HG03442 (cell line): ENCODE measurements at regions not wholly inside any gene's neighbourhood (a gene's known extent, or its start where the extent isn't known, plus 50 kb on each side); places are given as distances from the start of the nearest gene placed in this dataset.
"Not testable (repeated sequence)": the region's sequence is repeated elsewhere in the genome, so short reads cannot be mapped to it uniquely, and the experiment has no call there.

Source experiments
- ATAC-seq: cut with Tn5 transposase; IDR thresholded peaks from one replicate; pipeline ENCODE4 v1.9.1; 2021; ENCODE audit warnings: mild to moderate bottlenecking, moderate library complexity; ENCODE audit not compliant: unreplicated experiment

DNA sequence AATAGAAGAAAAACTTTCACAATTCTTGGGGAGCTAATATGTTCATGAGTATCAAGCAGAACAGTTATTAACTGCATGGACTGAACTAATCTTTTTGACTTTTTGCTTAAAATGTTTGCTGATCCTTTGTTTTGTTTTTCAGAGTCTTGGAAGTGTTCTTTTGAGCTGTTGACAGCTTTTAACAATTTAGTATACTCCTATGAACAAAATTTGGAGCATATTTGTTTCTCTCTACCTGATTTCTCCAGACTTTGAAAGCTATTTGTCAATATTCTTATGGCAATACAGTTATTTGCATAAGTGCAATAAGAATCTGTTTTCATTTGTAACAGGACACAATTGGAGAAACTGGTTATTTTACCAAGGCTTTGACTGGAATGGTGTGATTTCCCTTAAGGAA lies 192.0 kb upstream of the ETV3 start:
- not testable (repeated sequence) for ATAC-seq

DNA sequence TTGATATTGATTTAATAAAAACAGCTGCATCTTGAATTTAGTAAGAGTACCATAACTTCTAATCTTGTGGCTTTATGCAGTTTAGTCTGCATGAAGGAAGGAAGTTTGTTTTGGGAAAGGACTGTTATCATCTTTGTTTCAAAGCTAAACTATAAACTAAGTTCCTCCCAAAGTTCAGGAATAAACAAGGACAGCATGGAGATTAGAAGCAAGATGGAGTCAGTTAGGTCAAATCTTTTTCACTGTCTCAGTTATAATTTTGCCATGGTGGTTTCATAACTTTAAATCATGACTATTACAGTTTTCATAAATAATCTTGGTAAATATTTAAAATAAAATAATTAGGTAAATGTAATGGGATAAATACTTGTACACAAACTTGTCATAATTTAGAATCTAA lies 189.9 kb upstream of the ETV3 start:
- ATAC-seq = not testable (repeated sequence)

DNA sequence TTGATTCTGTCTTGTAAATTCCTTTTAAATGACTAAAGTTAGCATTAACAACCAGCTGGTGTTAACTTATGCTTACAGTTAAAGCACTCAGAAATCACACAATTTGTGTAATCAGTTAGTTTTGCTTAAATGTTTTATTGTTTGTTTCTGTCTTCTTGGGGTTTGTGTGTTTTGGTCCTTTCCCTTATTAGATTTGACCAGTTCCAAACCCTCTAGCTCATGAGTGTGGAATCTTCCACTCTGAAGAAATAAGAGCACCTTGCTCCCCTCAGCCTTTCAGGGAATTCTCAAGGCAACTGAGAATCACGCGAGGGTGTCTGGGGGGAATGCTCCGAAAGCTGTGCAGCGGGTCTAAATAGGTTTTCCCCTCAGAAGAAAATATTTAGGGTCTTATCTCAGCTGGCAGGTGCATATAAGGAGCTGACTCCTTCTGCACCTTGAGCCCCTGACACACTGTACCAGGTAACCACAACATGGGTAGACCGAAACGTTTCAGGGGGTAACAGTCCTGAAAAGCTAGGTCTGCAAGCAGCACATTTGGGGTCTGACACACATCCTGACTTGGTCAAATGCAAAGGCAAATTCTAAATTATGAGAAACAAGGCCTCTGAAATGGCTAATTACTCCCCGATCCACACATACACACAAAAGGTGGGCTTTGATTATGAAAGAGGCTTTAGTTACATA lies 188.1 kb upstream of the ETV3 start:
- no peak for ATAC-seq

DNA sequence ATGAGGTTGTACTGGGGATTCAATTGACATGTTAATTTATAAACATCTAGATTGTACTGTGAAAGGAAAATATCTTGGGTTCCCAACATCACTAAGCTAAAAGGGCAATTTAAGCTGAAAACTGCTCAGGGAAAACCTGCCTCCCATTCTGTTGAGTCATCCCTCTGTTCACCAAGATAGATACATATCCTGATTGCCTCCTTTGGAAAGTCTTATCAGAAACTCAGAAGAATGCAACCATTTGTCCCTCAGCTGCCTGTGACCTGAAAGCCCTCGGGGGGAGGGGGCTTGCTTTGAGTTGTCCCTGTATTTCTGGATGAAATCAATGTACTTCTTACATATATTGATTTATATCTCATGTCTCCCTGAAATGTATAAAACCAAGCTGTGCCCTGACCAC lies 187.0 kb upstream of the ETV3 start:
- ATAC-seq = no peak

DNA sequence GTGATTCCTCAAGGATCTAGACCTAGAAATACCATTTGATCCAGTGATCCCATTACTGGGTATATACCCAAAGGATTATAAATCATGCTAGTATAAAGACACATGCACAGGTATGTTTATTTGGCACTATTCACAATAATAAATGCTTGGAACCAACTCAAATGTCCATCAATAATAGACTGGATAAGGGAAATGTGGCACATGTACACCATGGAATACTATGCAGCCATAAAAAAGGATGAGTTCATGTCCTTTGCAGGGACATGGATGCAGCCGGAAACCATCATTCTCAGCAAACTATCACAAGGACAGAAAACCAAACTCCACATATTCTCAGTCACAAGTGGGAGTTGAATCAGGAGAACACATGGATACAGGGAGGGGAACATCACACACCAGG lies 183.8 kb upstream of the ETV3 start:
- ATAC-seq = not testable (repeated sequence)

DNA sequence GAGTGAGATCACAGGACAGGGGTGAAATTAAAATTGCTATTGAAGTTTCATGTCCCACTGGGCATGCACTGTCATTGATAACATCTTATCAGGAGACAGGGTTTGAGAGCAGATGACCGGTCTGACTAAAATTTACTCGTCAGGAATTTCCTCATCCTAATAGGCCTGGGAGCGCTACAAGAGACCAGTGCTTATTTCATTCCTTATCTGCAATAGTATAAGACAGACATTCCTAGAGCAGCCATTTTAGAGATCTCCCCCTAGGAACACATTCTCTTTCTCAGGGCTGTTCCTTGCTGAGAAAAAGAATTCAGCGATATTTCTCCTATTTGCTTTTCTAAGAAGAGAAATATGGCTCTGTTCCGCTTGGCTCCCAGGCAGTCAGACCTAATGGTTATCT lies 181.4 kb upstream of the ETV3 start:
- no peak for ATAC-seq

DNA sequence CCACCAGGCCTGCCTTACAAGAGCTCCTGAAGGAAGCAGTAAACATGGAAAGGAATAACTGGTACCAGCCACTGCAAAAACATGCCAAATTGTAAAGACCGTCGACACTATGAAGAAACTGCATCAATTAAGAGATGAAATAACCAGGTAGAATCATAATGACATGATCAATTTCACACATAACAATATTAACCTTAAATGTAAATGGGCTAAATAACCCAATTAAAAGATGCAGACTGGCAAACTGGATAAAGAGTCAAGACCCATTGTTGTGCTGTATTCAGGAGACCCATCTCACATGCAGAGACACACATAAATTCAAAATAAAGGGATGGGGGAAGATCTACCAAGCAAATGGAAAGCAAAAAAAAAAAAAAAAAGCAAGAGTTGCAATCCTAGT lies 179.0 kb upstream of the ETV3 start:
- not testable (repeated sequence) for ATAC-seq

DNA sequence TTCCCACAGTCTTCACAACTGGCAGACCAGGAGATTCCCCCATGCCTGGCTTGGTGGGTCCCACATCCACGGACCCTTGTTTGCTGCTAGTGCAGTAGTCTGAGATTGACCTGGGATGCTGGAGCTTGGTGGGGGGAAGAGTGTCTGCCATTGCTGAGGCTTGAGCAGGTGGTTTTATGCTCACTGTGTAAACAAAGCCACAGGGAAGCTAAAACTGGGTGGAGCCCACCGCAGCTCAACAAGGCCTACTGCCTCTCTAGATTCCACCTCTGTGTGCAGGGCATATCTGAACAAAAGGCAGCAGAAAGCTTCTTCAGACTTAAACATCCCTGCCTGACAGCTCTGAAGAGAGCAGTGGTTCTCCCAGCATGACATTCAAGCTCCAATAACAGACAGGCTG lies 177.3 kb upstream of the ETV3 start:
- ATAC-seq = no peak

DNA sequence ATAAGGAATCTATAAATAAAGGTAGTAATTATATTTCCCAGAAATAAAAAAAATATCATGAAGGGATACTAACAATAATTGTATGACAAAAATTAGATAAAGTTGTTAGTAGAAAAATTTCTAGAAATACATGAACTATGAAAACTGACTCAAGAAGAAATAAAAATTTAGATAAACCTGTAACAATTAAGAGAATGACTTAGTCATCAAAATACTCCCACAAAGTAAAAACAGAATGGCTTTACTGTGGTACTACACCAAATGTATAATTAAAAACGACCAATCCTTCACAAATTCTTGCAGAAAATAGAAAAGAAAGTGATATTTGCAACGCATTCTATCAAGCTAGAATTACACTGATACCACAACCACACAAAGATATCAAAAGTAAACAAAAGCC lies 176.2 kb upstream of the ETV3 start:
- no peak for ATAC-seq

DNA sequence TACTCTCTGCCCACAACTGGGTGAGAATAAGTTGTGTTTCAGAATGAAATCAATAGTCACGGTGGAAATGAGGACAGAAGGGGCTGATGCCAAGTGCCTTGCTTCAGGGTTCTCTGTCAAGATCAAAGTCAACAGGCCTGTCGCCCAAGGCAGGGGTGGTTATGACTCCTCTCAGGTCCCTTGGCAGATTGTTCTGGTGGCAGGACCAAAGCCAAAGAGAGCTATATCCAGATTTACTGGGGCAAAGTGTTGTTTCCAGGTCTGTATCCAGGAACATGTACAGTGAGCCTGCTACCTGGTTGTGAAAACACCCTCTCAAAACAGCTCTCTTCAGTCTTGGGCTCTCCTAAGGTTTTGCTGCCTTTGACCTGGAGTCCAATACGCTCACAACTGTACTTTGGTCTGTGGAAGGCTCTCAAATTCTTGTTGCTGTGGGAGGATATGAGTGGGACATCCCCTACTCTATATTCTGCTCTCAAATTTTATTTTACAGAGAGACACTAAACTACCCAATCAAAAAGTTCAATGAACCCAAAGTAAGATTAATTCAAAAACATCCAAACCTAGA lies 175.1 kb upstream of the ETV3 start:
- ATAC-seq = no peak

DNA sequence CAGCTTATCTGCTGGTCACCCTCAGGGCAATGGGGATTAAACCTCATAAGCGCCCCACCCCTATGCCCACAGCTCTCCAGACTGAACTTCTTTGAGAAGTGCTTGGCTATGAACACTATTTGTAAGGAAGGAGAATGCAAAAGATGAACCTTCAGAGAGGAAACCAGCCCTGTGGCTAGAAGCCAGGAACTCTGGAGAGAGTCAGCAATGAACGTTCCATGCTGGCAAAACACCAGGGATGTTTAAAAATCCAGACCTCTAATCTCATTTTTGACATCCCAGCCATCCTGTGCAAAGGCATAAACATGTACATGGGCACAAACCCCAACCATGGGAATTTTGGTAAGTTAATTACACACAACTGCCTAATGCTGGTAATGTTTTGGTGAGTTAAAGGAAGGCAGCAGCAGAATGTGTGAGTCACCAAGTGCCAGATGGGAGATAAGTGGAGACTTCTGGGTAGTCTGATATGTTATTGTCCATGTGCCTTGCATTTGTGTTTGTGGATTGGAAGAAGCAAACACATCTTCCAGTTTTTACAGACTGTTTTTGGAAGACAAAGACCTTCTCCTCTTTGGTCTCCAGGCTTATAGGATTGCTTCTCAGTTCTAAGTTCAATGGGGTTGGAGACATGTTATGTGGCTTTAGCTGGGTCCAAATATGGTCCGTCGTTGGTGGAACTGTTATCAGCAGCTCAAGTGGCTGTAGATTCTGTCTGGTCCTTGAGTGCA lies 174.1 kb upstream of the ETV3 start:
- ATAC-seq = no peak

DNA sequence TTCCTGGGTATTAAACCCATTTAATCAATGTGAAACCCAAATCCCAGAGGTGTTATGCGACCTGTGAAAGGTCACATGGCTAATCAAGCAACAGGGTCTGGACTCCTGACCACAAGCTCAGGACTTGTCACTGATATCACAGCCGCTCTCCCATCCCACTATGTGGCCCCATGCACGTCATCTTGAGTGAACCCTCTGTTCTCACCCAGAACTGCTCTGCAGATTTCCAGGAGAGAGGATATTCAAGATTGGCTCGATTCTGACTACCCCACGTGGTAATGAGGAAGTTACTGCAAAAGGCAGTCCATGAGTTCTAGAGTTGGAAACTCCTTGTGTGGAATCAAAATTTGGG lies 173.5 kb upstream of the ETV3 start:
- ATAC-seq = no peak

DNA sequence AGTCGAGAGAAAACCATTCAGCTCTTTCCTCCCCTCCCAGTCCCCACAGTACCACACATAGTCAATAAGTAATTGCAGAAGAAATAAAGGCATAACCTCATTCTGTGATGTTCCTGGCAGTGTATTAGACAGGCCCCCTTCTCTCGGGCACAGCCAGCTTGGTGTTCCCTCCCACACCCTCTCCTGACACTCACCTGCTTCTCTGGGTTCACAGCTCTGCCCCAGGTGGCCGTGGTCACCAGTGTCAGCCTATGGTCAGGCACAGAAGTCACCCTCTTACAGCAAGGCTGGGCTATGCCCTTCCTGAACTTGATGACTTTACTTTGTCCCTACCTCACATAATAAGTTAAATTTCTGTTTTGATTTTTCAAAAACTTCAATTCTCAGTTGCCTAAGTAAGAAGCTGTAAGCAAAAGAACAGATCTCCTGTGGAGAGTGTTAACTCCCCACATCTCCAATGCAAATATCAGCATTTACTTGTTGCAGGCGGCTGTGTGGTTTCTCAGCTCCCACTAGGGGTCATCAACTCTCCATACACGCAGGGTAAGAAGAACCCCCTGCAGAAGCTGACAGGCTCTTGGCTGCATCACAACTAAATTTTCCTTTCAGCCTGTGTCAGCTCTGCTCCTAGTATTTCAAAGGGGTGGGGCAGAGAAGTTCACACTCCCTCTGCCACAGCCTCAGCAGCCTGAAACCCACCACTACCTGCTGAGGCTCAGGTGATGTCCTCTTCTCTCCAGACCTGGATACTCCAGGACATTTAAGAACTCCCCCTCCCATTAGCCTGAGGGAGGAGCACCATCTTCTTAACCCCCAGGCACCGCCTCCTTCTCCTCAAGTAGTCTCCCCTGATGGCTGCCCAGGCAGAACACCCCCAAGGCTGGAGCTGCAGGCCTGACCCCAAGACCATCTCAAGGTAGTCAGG lies 172.9 kb upstream of the ETV3 start:
- not testable (repeated sequence) for ATAC-seq

DNA sequence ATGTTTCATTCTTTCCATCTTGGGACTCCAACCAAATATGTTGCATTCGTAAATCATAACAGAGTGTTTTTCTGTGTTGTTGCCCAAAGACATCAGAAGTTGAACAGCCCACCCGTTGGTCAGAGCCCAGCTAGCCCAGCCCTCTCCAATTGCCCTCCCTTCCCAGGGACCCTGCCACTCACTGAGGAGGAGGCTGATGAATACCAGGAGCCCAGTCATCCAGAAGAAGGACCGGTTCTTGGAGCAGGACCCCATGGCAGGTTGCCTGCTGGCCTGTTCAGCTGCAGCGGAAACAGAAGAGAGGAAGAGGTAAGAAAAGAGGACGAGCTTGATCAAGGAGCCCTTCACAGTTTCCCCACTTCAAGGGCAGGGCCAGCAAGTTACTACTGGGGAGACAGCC lies 172.2 kb upstream of the ETV3 start:
- ATAC-seq = no peak

DNA sequence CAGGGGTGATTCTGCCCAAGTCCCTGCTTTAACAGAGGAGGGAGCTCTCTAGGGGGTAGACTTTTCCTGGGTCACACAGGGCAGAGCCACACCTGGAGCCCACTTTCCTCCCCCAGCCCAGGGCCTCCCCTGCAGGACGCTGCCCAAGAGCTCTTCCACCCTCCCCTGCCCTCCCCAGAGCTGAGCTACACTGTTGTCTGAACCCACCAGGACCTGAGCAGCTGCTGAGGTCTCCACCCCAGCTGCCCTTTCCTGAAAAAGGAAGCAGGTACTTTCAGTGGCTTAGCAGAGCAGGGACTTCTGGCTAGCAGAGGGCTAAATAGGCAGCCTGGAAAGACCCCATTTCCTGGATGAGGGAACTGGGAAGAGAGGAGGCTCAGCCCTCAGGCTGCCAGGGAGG lies 169.3 kb upstream of the ETV3 start:
- ATAC-seq = no peak

DNA sequence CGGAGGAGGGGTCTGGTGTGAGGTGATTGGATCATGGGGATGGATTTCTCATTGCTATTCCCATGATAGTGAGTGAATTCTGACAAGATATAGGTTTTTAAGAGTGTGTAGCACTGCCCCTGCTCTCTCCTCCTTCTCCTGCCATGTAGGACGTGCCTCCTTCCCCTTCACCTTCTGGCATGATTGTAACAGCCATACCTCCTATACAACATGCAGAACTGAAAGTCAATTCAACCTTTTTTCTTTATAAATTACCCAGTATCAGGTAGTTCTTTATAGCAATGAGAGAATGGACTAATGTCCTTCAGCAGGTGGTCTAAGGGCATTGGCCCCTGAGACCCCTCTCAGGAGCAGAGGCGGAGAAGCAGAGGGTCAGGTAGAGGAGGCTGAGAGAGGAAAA lies 168.7 kb upstream of the ETV3 start:
- ATAC-seq = no peak

DNA sequence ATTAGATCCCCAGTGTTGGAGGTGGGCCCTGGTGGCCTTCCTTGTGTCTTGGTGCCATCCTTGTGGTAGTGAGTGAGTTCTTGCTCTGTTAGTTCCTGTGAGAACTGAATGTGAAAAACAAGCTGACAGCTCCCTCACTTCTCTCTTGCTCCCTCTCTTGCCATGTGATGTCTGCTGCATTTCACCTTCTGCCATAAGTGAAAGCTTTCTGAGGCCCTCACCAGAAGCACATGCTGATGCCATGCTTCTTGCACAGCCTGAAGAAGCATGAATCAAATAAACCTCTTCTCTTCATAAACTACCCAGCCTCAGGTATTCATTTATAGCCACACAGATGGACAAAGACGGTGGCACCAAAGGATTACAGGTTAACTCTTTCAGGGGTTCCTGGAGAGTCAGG lies 166.1 kb upstream of the ETV3 start:
- no peak for ATAC-seq

DNA sequence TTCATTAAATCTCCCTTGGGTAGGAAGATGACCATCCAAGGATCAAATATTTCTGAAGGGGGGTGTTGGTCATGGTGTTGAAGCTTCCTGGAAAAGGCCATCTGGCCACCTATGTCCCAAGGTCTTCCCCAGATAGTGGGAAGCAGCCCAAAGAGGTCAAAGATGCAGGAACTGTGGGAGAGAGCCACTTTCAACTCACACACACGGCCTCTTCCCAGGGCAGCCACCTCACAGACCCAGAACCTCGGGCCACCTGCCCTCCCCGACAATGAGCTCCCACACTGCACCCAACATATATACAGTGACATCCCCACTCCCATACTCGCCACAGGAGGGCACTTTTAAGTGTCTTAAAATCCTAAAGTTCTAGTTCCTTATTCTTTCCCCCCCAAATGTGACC lies 164.5 kb upstream of the ETV3 start:
- no peak for ATAC-seq

DNA sequence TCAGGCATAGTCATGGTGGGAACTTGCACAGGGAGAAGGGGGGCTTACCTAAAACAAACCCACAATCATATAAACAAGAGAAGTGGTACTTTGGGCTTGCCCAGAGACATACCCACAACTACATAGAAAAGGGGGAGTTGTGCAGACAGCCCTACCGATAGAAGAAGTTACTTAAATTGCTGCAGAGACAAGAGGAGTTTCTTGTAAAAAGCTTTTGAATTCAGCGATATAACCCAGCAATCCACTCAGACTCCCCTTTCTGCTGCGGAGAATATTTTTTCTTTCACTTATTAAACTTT lies 164.0 kb upstream of the ETV3 start:
- ATAC-seq = no peak

DNA sequence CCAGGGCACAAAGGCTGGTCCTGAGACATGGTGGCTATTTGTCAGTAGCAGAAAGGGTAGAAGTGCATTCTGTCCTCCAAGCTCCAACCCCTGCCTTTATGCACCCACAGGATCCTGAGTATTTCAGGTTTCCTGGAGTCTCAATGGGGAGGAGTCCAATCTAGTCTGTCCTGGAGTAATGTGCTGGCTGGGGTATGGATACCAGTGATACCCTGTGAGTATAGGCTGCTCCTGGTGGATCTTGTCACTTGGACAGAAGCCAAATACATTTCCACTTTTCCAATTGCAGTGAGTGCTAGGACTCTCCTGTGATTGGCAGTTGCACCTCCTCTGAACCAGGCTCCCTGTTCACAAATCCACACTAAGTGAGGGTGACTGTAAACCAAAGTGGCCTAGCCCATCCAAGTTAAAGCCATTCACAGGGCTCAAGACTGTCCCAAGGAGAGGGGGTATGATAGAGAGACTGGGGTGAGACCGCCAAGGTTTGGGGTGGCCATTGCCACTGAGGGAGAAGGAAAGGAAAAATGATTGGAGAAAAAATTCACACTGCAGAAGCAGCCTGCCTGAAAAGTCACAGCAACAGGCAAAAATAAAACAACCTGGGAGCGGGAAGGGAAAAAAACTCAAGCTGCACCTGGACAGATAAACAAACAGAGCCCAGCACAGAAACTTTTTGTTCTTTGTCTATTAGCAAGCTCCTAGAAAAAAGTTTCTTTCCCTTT lies 163.4 kb upstream of the ETV3 start:
- ATAC-seq = no peak
